HG03064 (cell line): ENCODE measurements at regions not wholly inside any gene's neighbourhood (a gene's known extent, or its start where the extent isn't known, plus 50 kb on each side); places are given as distances from the start of the nearest gene placed in this dataset.
"Not testable (repeated sequence)": the region's sequence is repeated elsewhere in the genome, so short reads cannot be mapped to it uniquely, and the experiment has no call there.

Experiments
- ATAC-seq: cut with Tn5 transposase; IDR thresholded peaks from one replicate; pipeline ENCODE4 v1.9.1; 2021; ENCODE audit warnings: low read depth; ENCODE audit not compliant: unreplicated experiment

GRCh38 chr2:226487573-226487972, 312.0 kb downstream of the IRS1 start:
- no peak for ATAC-seq

GRCh38 chr2:226483745-226484619, 315.6 kb downstream of the IRS1 start:
- ATAC-seq, result no peak

- ATAC-seq, result no peak
Observed at GRCh38 chr2:226483143-226483542, 316.5 kb downstream of the IRS1 start.

DNA sequence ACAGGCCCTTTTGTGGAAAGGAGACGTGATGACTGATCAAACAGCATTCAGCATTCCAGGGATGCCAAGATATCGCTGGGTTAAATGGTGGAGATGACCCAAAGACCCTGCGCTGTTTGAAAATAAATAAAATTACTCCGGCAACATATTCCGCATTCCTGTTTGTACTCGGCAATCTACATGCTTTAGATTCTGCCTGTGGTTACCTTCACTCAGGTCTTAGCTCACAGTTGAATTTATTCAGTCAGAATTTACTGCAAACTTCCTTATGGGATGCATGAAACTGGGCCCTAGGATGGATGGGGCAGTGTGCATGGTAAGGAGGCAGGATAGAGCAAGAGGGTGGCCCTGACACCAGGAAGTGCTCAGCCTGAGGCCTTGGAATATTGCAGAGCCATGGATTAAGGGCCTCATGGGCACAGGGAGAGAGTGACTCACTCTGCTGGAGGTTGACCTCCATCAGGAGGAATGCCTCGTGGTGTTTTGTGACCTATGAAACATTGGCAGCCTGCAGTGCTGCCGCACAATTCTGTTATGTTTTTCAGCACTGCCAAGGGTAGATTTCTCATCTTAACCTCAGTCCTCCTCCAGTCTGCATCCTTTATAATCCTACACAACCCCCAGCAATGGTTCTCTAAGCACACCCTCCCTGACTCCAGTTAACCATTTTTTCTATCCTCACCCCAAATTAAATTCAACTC, 321.4 kb downstream of the IRS1 start:
- no peak for ATAC-seq

DNA sequence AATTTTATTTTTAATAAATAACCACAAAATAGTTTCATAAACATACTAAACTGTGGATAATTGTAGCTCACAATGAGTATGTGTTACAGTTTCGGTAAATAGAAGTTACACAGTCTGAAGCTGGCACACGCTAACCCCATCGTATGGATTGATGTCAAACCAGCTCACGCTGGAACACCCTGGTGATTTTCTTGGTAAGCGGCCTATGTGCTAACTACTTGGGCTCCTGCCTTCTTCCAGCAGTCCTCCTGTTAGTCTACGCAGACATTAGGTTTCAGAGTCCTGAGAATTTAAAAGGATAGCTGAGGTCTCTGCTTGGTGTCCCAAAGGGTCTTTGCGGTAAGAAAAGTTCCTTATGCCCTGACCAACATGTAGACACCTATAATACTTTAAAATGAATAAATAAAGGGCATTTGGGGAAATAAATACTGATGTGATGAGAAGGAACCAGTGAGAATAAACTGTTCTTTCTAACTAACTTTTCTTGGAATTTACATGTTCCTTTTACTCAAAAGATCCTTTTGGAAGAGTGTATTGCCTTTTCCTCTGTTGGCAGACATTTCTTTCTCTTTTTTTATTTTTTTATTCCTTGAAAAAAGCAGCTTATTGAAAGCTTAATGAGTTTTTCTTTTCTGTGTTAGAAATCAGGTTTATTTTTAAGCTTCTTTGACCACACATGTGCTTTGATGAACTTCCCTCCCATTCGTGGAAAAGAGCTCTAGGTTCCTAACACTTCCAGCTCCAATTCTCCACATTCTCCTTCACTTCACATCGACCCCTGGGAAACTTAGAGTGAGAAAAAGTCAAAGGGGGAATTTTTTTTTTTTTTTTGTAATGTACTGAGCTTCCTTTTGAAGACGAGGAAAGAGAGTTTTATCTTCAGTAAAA, 322.2 kb downstream of the IRS1 start:
- no peak for ATAC-seq

GRCh38 chr2:226475650-226476049, 324.0 kb downstream of the IRS1 start:
- no peak for ATAC-seq

DNA sequence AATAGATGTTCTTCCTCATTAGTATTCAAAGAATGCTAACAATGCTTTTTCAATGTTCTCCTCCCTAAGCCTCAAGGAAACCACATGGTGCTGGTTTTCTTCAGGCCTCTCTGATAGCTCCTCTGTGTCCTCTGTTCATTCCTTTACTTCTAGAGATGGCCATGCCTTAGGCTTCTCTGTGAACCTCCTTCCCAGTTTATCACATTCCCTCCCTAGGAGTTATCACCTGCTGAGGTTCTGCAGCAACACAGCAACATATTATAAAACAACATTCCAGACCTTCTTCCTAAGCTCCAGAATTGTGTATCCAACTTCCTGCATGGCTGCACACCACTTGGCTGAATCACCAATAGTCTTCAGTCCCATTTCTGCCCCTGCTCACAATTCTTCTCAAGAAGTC, 325.5 kb downstream of the IRS1 start:
- ATAC-seq, result no peak

DNA sequence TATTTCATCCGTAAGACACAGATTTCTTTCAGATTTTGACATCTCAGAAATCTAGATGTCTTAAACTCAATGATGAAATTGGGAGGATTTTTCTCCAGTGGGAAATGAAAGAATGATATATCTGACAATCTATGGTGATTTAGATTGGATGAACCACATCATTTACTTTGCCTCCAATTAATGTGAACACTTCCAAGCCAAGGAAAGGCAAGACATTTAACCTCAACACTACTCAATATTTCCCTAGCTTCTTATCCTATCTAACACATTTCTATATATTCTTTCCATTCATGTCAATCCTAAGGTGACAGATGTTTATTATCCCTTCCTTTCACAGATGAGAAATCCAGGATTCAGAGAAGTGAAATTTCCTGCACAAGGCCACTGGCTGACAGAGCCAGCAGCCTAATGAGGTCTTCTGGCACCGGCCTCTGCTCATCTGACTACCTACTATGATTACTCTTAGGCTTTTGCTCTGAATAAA, 327.6 kb downstream of the IRS1 start:
- ATAC-seq, result no peak

GRCh38 chr2:226467633-226468032, 332.0 kb downstream of the IRS1 start:
- no peak for ATAC-seq

GRCh38 chr2:226467221-226467620, 332.4 kb downstream of the IRS1 start:
- no peak for ATAC-seq

DNA sequence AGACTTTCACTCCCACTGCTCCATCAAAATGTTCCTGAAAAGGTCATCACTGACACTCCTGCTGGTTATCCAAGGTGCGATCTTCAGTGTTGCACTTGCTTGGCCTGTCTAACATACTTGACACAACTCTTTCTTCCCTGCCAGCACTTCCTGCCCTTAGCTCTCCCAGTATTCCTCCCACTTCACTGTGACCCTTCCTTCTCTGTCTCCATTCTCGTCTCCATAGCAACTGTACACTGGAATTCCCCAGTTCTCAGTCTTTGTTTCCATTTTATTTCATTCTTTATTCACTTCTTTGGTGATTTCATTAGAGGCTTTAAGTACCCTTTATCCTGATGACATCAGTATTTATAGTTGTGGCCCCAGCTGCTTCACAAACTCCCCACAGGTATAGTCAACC, 333.0 kb downstream of the IRS1 start:
- no peak for ATAC-seq

- ATAC-seq, result no peak
Observed at GRCh38 chr2:226466124-226466523, 333.5 kb downstream of the IRS1 start.

GRCh38 chr2:226464380-226464779, 335.2 kb downstream of the IRS1 start:
- no peak for ATAC-seq

DNA sequence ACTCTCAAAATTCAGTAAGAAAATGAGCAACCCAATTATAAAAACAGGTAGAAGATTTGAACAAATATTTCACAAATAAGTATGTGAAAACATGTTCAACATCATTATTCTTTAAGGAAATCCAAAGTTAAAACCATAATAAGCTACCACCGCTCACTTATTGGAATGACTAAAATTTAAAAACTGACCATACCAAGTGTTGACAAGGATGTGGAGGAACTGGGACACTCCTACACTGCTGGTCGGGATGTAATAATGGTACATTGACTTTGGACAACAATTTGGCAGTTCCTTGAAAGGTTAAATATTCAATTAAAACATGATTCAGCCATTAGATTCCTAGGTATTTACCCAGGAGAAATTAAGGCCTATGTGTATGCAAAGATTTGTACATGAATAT, 336.5 kb downstream of the IRS1 start:
- no peak for ATAC-seq

DNA sequence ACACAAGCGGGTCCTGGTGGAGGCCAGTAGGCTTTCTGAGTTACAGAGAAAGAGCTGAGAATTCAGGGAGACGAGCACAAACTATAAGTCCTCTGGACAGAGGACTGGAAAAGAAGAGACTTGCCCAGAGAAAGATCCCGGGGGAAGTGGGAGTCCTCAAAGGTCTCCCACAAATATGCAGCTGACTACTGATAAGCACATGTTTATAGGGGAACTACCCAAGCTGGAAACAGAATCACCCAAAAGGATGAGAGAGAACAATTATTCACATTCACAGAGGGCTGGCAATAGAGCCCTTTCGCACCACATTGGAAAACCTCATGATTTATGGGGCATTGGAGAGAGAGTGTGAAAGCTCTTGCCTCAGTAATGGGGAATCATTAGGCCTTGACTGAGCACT, 337.6 kb downstream of the IRS1 start:
- no peak for ATAC-seq

DNA sequence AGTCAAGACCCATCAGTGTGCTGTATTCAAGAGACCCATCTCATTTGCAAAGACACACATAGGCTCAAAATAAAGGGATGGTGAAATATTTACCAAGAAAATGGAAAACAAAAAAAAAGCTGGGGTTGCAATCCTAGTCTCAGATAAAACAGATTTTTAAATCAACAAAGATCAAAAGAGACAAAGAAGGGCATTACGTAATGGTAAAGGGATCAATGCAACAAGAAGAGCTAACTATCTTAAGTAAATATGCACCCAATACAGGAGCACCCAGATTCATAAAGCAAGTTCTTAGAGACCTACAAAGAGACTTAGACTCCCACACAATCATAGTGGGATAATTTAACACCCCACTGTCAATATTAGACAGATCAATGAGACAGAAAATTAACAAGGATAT, 343.5 kb downstream of the IRS1 start:
- ATAC-seq, result not testable (repeated sequence)

- ATAC-seq, result no peak
Observed at GRCh38 chr2:226452768-226453167, 346.9 kb downstream of the IRS1 start.

- no peak for ATAC-seq
Observed at GRCh38 chr2:226451486-226451885, 348.1 kb downstream of the IRS1 start.

DNA sequence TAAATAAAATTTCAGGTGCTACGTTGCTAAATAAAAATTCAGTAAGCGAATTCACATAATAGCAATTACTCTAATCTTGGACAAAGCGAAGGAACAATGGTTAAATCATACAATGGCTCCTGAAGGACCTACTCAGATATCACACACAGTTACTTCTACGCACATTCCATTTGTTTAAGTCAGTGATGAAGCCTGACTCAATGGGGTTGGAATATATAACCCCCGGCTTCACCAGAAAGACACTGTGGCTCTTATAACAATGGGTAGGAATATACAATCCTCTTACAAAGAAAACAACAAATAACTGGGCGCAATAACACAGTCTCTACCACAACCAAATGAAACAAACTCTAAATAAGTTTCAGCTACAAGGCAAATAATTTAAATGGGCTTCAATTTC, 349.5 kb downstream of the IRS1 start:
- no peak for ATAC-seq

- no peak for ATAC-seq
Observed at GRCh38 chr2:226447338-226448300, 352.0 kb downstream of the IRS1 start.
